ENCODE measurements at regions not wholly inside any gene's neighbourhood (a gene's known extent, or its start where the extent isn't known, plus 50 kb on each side); places are given as distances from the start of the nearest gene placed in this dataset.

- no peak for TF ChIP-seq POLR2A (IDR thresholded peaks at IDR 0.05; ENCODE audit: low read depth, low read length)
- TF ChIP-seq POLR2AphosphoS5 (IDR thresholded peaks at IDR 0.05; ENCODE audit: low read depth, low read length): no peak
Measured at GRCh38 chr20:52837378-52837777, 134.8 kb upstream of the TSHZ2 start.

Data from GM12892 (cell line).